AG09309 (cell line): ENCODE measurements at regions not wholly inside any gene's neighbourhood (a gene's known extent, or its start where the extent isn't known, plus 50 kb on each side); places are given as distances from the start of the nearest gene placed in this dataset.

Experiments
- DNase-seq: peaks from one replicate; pipeline ENCODE4 v3.0.0-alpha.2; 2010; ENCODE audit warnings: low read depth
- H3K4me3 ChIP-seq: 2 replicates; pipeline ENCODE4 v1.5.1; 2011; ENCODE audit warnings: mild to moderate bottlenecking, low read depth, low read length, moderate library complexity; ENCODE audit not compliant: control insufficient read depth
- CTCF ChIP-seq: IDR thresholded peaks from 2 replicates; pipeline ENCODE4 v1.5.1; 2011; ENCODE audit warnings: mild to moderate bottlenecking, low read depth, low read length, inconsistent platforms; ENCODE audit not compliant: insufficient read depth, control insufficient read depth; ENCODE audit errors: missing control alignments

DNA sequence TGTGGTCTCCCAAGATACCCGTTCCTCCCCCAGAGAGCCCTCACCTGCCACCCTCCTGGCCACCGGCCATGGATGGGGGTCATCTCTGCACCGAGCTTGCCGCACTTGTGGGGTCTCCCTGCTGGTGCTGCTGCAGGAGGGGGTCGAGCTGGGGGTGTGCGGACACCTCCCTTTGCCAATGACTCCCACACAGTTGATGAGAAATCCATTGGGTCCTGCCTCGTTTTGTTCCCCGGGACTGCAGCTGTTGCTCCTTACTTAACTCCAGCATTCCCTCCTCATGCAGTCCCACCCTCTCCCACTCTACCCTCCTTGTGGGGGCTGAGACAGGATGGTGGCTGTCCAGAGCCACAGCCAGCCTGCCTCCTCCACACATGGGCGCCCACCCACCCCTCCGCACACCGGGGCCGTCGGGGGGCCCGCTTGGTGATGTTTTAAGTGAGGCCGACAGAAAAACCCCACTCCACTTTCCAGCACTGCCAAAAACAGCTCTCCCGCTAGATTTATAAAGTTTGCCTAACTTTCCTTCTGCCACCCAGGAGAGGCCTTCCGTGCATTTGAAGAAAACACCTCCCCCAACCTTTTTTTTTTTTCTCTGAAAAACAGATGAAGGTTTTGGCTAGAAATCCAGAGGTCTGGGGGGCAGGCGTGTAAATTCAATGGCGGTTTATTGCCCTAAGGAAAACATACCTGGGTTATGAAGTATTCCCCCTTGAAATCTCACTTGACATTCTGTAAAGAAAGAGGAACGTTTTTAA, 53.5 kb upstream of the APCDD1L start:
- no peak for DNase-seq
- H3K4me3 ChIP-seq, result no peak overlapping the region
- TF ChIP-seq CTCF, result no peak

DNA sequence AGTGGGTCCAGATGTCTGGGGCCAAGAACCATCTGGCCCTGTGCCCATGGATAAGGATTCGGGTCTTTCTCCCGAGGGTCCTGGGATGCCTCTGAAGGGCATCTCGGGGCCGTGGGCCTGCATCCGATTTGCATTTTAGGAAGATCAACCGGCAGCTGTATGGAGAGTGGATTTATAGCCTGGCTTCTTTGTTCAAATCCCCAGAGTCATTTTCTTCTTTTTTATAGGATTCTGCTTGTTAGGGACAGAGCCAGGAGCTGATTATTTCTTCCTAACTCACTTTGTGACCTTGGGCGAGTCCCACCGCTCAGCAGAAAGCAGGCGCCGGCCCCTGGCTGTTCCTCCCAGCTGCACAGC, 52.9 kb upstream of the APCDD1L start:
- no peak overlapping the region for H3K4me3 ChIP-seq
- TF ChIP-seq CTCF, result no peak
- DNase-seq, result no peak

DNA sequence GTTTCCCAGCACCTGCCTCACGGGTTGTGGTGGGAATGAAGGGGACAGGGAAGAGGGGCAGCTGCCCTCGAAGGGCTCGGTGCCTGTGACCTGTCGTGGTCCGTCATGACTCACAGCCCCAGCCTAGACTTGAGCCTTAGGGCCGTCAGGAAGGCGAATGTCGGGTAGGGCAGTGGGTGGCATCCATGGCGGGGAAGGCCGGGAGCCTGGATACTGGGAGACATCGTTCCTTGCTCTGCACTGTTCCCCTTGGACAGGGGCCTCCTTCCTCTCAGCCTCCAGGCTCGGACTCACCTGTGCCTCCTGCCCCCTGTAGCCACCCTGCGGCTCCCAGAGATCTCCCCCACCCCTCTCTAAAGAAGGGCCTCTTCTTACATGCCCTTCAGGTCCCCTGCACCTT, 52.2 kb upstream of the APCDD1L start:
- TF ChIP-seq CTCF, result no peak
- H3K4me3 ChIP-seq, result no peak overlapping the region
- DNase-seq, result no peak

DNA sequence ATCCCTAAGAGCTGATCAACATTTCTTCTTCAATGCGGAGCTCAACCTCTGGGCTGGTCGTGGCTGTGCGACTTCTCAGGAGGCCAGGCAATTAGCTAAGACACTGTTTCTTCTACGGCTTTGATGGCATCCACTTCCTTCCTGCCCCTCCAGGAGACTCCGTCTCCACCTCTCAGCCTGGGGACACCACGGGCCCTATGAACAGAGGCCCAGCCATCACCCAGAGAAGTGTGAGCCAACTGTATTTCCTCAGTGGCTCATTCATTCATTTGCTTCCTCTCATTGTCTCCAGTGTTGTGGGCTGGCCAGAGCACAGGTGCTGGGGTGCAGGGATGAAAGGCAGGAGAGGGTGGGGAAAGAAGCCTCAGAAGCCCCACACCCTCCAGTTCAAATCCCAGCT, 51.8 kb upstream of the APCDD1L start:
- H3K4me3 ChIP-seq, result no peak overlapping the region
- DNase-seq, result no peak
- TF ChIP-seq CTCF, result no peak

DNA sequence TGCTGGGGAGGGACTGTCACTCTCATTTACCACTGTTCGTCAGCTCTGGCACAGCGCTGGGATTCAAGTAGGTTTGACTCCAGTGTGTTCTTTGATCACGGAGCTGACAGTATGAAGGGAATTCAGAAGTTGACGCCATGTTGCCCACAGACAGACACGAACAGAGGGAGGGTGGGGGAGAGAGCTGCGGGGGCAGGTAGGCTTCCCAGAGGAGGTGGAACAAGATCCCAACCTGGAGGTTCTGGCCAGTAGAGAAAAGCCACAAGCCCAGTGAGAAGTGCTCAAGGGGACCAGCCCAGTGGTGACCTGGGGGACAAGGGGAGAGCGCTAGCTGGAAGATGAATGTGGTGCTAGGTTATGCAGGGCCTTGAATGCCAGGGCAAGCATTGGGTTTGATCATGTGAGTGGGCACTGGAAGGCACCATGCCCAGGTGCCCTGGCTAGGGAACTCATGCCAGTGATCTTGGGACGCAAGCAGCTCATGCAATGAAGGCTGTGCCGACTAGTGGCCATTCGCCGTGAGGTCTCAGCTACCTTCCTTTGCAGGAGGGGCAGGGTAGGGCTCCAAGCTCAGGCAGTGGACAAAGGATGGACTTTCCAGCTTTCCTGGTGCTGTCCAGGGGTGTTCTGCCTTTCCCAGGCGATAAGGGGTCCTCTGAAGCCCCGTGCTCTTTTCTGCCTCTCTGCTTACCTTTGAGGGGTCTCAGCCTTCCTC, 50.4 kb upstream of the APCDD1L start:
- TF ChIP-seq CTCF, result no peak
- DNase-seq, result no peak
- H3K4me3 ChIP-seq, result no peak overlapping the region
